GM18498 (cell line): ENCODE measurements at regions not wholly inside any gene's neighbourhood (a gene's known extent, or its start where the extent isn't known, plus 50 kb on each side); places are given as distances from the start of the nearest gene placed in this dataset.

ENCODE experiments used
- ATAC-seq: cut with Tn5 transposase; IDR thresholded peaks from one replicate; pipeline ENCODE4 v1.9.1; 2021; ENCODE audit warnings: mild to moderate bottlenecking, moderate library complexity; ENCODE audit not compliant: unreplicated experiment

- ATAC-seq, result no peak
These were observed 262.9 kb upstream of the TRPM3 start for GRCh38 chr9:71384343-71384742.

- no peak for ATAC-seq
These were observed 262.0 kb upstream of the TRPM3 start for GRCh38 chr9:71383308-71383940.

DNA sequence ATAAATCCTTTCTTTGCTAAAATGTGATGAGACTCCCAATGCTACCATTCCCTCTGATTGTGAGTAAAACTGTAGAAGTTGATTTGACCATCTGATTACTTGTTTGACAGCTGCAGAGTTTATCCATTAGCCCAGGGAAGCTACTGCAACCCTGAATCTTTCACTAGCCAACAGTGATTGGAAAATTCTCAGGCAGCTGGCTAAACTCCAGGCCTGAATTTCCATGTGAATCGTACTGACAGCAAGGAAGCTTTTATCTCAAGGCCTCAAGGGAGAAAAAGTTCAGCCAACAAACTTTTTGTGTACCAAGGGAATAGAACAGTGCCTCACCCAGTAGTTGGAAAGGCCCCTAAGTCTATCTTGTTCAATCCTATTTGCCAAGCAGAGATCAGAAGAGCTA, 246.7 kb upstream of the TRPM3 start:
- ATAC-seq, result no peak

GRCh38 chr9:71364186-71364955, 242.9 kb upstream of the TRPM3 start:
- no peak for ATAC-seq

DNA sequence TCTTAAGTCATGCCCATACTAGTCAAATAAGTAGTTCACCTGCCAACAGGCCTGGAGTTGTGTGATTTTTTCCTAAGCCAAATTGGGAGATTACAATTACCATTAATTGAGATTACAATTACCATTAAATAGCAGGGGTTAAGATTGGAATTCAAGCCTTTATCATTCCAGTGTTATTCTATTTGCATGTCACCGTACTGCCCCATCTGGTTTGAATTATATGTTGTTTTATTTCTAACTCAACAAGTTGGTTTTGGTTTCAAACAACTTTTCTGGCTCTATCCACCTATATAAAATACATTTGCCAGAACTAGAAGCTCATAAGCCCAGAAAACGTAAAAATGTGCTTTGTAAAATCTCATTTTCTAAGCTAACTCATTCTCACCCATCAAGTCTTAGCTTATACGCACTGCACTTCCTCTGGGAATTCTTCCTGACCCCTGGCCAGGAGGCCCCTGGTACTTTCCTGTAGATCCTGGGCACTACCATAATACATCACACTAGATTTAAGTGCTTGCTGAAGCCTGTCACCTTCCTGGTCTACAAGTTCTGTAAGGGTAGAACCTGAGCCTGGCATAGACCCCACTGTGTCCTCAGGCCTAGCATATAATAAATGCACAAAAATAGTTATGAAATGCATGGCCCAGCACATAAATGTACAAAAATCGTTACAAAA, 242.0 kb upstream of the TRPM3 start:
- no peak for ATAC-seq

GRCh38 chr9:71361357-71361756, 239.9 kb upstream of the TRPM3 start:
- no peak for ATAC-seq

DNA sequence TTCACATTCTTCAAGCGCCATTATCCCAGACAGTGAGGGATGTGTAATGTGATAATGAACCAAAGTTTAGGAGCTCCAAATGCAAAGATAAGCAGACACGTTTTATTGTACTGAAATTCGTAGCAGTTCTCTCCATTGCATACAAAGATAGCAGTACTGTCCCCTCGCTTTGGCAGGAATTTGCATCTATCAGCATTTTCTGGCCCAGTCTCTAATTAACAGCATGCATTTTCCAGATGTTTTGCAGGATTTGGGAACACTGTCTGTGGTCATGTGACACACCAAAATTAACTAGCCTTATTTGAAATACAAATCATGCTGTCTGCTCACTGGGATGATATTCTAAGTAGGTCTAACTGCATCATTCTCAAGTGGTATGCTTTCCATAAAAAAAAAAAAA, 235.9 kb upstream of the TRPM3 start:
- no peak for ATAC-seq

- ATAC-seq, result no peak
These were observed 234.5 kb upstream of the TRPM3 start for GRCh38 chr9:71355884-71356283.

- ATAC-seq, result no peak
These were observed 232.3 kb upstream of the TRPM3 start for GRCh38 chr9:71353720-71354119.

DNA sequence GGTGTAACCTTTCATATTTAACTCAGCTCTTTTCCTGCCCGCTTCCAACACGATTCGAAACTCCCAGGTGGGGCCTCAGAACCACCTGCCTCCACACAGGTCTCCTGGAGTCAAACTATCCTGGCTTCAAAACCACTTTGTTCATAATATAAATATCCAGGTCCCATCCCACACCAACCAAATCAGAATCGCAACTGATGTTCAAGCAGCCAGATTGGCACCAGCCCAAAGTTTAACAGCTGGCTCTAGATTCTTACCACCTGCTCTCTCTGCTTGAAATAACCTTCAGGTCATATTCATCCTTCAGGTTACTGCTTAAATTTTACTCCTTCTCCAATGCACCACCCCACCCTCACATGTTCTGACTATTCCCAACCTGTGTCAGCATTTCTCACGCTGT, 231.4 kb upstream of the TRPM3 start:
- no peak for ATAC-seq

DNA sequence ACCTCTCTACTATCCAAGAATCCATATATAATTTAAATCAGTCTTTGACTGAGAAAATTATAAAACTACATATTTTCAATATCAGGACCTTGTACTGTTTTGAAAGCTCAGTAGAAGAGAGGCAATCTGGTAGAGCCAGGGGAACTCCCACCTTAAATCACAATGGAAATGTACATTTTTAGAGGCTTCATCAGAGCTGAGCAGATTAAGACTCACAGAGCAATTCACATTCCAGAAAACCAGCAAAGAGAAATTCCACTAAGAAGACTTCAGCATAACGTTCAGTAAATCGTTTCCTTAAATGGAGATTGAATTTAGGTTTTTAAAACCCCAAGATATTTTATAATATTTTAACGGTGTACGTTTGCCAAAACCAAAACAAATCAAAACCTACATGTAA, 227.8 kb upstream of the TRPM3 start:
- ATAC-seq, result no peak

DNA sequence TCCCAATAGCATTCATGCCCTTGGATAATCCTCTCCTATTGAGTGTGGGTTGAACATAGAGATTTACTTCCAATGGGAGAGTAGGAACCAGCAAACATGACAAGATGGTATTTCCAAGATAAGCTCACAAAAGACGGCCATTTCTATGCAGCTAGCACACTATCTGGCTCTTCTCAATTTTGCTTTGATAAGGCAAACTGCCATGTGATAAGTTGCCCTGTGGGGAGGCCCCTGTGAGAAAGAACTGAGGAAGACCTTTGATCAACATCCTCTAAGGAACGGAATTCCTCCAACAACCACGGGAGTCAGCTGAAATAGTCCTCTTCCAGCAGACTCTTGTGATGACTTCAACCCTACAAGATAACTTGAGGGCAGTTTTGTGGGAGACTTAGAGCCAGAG, 211.9 kb upstream of the TRPM3 start:
- ATAC-seq, result no peak

GRCh38 chr9:71331603-71332002, 210.2 kb upstream of the TRPM3 start:
- ATAC-seq, result no peak

DNA sequence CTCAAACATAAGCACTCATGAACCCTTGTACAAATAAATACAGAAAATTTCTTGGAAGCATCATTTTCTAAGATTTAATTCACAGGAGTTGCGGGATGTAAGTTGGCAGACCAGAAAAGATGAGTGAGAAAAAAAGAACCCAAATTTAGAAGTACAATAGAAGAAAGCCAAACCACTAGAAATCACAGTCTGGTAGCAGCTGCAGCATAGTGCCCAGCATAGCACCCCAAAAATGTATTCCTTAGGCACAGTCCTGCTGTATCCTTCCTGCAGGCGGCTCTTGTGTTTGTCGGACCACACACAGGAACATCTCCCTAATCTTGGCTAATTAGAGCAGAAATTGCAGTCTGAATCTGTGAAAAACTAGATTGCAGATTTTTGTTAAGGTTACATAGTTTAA, 208.5 kb upstream of the TRPM3 start:
- no peak for ATAC-seq

- ATAC-seq, result no peak
These were observed 204.9 kb upstream of the TRPM3 start for GRCh38 chr9:71326360-71326759.

DNA sequence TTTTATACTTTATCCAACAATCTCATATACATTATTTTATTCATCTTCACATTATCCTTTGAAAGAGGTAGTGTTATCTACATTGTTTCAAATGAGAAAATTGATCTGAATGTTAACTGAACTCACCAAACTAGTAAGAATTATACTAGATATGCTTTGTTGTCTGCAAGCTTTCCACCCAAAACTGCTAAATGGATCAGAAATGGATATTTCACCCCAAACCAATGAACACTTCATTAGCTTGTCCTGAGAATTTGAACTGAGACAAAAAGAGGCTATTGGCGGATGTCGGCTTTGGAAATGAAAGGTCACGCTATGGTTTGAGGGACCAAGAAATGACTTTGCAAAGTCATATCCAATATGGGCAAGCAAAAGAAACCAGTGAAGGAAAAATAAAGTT, 201.9 kb upstream of the TRPM3 start:
- no peak for ATAC-seq

- no peak for ATAC-seq
These were observed 200.9 kb upstream of the TRPM3 start for GRCh38 chr9:71322311-71322710.

DNA sequence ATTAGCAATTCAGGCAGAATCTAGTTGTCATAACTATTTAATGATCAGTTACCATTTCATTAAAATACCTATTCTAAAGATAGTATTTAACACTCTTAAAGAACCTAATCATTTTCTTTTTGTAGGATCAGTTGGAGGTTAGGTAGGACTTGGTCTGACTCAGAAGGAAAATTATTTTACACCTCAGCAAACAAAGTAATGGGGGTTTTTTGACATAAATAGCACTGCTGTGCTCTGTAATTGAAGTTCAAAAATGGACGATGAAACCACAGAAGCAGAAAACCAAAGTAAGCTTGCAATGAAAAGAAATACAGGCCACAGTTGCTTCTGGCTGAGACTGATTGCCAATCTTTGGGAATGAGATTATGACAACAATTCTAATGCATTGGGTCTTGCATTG, 187.0 kb upstream of the TRPM3 start:
- ATAC-seq, result no peak

- ATAC-seq, result peak; percentile 50
These were observed 184.7 kb upstream of the TRPM3 start for GRCh38 chr9:71306134-71306533.

- ATAC-seq, result no peak
These were observed 181.9 kb upstream of the TRPM3 start for GRCh38 chr9:71303351-71303750.

DNA sequence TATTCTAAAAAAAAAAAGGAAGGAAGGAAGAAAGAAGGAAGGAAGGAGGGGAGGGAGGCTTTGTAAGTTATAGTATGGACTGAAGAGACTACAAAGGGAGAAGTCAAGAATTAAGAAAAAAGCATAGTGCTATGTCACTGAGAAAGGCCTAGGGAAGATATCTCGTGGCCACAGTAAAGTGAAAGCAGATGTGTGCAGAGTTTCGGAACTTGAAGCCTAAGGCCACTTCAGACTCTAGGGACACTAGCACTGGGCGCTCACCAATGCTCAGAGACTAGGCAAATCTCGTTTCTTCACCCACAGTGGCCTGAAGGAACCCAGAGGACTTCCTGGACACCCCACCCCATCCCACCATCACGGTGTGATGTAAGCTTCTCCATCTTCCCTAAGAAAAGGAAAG, 181.4 kb upstream of the TRPM3 start:
- ATAC-seq, result peak; percentile 63

GRCh38 chr9:71295928-71296327, 174.5 kb upstream of the TRPM3 start:
- ATAC-seq, result no peak
